CD14-positive monocyte (primary cell): ENCODE measurements at regions not wholly inside any gene's neighbourhood (a gene's known extent, or its start where the extent isn't known, plus 50 kb on each side); places are given as distances from the start of the nearest gene placed in this dataset.

Experiments used
- DNase-seq, 3 donors: peaks; one replicate each; pipeline ENCODE4 v3.0.0-alpha.2; 2011 to 2022
- H2AFZ ChIP-seq: 2 replicates; pipeline ENCODE4 v1.6.0; 2012; ENCODE audit warnings: mild to moderate bottlenecking, low read depth, low read length, inconsistent platforms; ENCODE audit not compliant: insufficient read depth, poor library complexity, severe bottlenecking
- H3K27ac ChIP-seq, 2 donors: 1 replicate in 1 of 2; 2 replicates in 1 of 2; pipeline ENCODE4 v1.5.1; 2012 to 2013; ENCODE audit warnings: low read length in 2 of 2, control low read depth in 1 of 2, inconsistent platforms in 1 of 2, low read depth in 1 of 2, mild to moderate bottlenecking in 1 of 2
- H3K27me3 ChIP-seq, 2 donors: one replicate each; pipeline versions ENCODE4 v1.6.0 to v1.6.1; 2011 to 2013; ENCODE audit warnings: low read length in 2 of 2; ENCODE audit not compliant: control insufficient read depth in 2 of 2, insufficient read depth in 2 of 2
- H3K36me3 ChIP-seq, 2 donors: replicated peaks in 1 of 2; 1 replicate in 1 of 2; 2 replicates in 1 of 2; pipeline versions ENCODE4 v1.5.1 to v1.6.1; 2012 to 2013; ENCODE audit warnings: low read length in 2 of 2, control low read depth in 1 of 2, inconsistent platforms in 1 of 2, mild to moderate bottlenecking in 1 of 2; ENCODE audit not compliant: insufficient read depth in 2 of 2, control insufficient read depth in 1 of 2
- H3K4me1 ChIP-seq, 2 donors: 1 replicate in 1 of 2; 2 replicates in 1 of 2; pipeline versions ENCODE4 v1.5.1 to v1.6.1; 2012 to 2013; ENCODE audit warnings: low read length in 2 of 2, control low read depth in 1 of 2, inconsistent platforms in 1 of 2, mild to moderate bottlenecking in 1 of 2, moderate library complexity in 1 of 2; ENCODE audit not compliant: insufficient read depth in 2 of 2, control insufficient read depth in 1 of 2
- H3K4me2 ChIP-seq: replicated peaks from 2 replicates; pipeline ENCODE3; 2012; ENCODE audit warnings: low read length, moderate library complexity, mild to moderate bottlenecking; ENCODE audit not compliant: poor library complexity, severe bottlenecking; ENCODE audit errors: extremely low read depth
- H3K4me3 ChIP-seq, 3 experiments: fragments of 200-600 bp in 1 of 3; sonication (generic) in 1 of 3; replicated peaks in 1 of 3; 1 replicate in 2 of 3; 2 replicates in 1 of 3; pipeline ENCODE4 v1.5.1; 2011 to 2013; ENCODE audit warnings: low read length in 3 of 3, mild to moderate bottlenecking in 3 of 3, control low read depth in 2 of 3, low read depth in 2 of 3, inconsistent platforms in 1 of 3, moderate library complexity in 1 of 3
- H3K79me2 ChIP-seq: 2 replicates; pipeline ENCODE4 v1.6.0; 2012; ENCODE audit warnings: mild to moderate bottlenecking, control low read depth, inconsistent platforms, low read length, moderate library complexity; ENCODE audit not compliant: insufficient read depth
- H3K9ac ChIP-seq: 2 replicates; pipeline ENCODE4 v1.6.0; 2017; ENCODE audit warnings: low read length, mild to moderate bottlenecking; ENCODE audit not compliant: insufficient read depth, poor library complexity, severe bottlenecking
- H3K9me3 ChIP-seq, 2 donors: replicated peaks in 1 of 2; 1 replicate in 1 of 2; 2 replicates in 1 of 2; pipeline versions ENCODE4 v1.5.1 to v1.6.1; 2012 to 2013; ENCODE audit warnings: low read length in 2 of 2, control low read depth in 1 of 2; ENCODE audit not compliant: control insufficient read depth in 1 of 2, insufficient read depth in 1 of 2
- H4K20me1 ChIP-seq: 2 replicates; pipeline ENCODE4 v1.6.0; 2012; ENCODE audit warnings: mild to moderate bottlenecking, low read length, control low read depth, moderate library complexity; ENCODE audit not compliant: insufficient read depth
- H3K27ac Mint-ChIP-seq, 7 donors: one replicate each; pipeline ENCODE4 v1.8.0; 2020; ENCODE audit warnings: mild to moderate bottlenecking in 7 of 7, mixed read lengths in 7 of 7, moderate library complexity in 6 of 7, inconsistent platforms in 2 of 7
- H3K27me3 Mint-ChIP-seq, 3 donors: one replicate each; pipeline ENCODE4 v1.8.0; 2021 to 2022; ENCODE audit warnings: low read depth in 3 of 3, mild to moderate bottlenecking in 3 of 3, mixed read lengths in 3 of 3, moderate library complexity in 3 of 3, inconsistent platforms in 1 of 3
- H3K36me3 Mint-ChIP-seq, 2 donors: one replicate each; pipeline ENCODE4 v1.8.0; 2020; ENCODE audit warnings: mixed read lengths in 2 of 2, inconsistent platforms in 1 of 2, mild to moderate bottlenecking in 1 of 2
- H3K4me1 Mint-ChIP-seq: one replicate; pipeline ENCODE4 v1.8.0; 2020; ENCODE audit warnings: mild to moderate bottlenecking, mixed read lengths
- H3K4me3 Mint-ChIP-seq, 2 donors: one replicate each; pipeline ENCODE4 v1.8.0; 2020; ENCODE audit warnings: mild to moderate bottlenecking in 2 of 2, mixed read lengths in 2 of 2, moderate library complexity in 1 of 2
- H3K9me3 Mint-ChIP-seq, 7 donors: one replicate each; pipeline ENCODE4 v1.8.0; 2020 to 2022; ENCODE audit warnings: mixed read lengths in 7 of 7, mild to moderate bottlenecking in 6 of 7, moderate library complexity in 6 of 7, inconsistent platforms in 2 of 7
- CTCF ChIP-seq: fragments of 200-600 bp; IDR thresholded peaks from one replicate; pipeline ENCODE4 v1.8.0; 2022; ENCODE audit warnings: antibody characterized with exemption, mild to moderate bottlenecking
- WGBS: methylation state at CpG from one replicate; pipeline ENCODE4 v1.1.5; 2013; ENCODE audit warnings: missing lambda C conversion rate; ENCODE audit not compliant: insufficient coverage; 5-methylcytosine and 5-hydroxymethylcytosine counted together
- intact Hi-C, 2 donors: fragments of 100-400 bp; cut with micrococcal nuclease; formaldehyde crosslinking; loops; one replicate each; pipeline versions ENCODE4 v1.15.0 to v1.15.1; 2023

DNA sequence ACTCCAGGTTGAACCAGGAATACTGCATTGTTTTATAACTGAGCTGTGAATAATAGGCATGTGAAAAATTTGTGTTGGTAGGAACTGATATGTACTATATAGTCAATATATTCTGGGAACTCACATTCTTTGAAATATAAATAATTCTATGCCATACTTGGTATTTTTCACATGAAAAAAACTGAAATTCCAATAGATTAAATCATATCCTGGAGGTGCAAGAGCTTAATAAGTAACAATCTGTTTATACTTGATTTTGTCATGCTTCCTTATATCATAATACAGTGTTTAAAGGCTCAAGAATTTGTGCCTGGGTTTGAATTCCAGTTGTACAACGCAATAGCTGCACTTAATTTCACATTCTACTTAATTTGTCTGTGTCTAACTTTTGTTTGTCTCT is 387.0 kb downstream of the USP25 start:
- no peak overlapping the region for H3K9ac ChIP-seq
- intact Hi-C loops = no loop called here

DNA sequence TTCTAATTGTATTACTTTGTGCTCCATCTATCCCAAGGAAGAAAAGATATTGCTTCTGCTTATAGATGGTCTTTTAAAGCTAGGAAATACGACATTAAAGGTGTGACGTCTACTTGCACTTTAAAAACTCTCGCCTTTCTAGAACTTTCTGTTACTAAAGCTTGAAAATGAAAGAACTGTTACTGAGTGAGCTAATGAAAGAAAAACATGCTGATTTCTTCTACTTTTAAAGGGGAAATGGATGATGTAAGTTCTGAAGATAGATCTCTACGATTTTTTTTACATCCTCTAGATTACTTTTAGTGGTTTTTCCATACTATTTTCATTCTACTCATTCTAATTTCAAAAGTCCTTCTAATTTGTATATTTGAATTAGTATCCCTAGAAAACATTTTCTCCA is 387.5 kb downstream of the USP25 start:
- H3K4me1 Mint-ChIP-seq = no peaks in the 10 kb centered on the region
- H4K20me1 ChIP-seq = no peaks in the 10 kb centered on the region
- WGBS = no CpG with 5 or more reads among the region's 4 CpGs

More for the DNA sequence above, 387.0 kb downstream of the USP25 start:
- no peak overlapping the region for H3K27ac ChIP-seq
- Mint-ChIP-seq H3K4me1 (no peaks in the 10 kb centered on the region), H3K36me3 (no peaks in the 10 kb centered on the region), H3K9me3 (peaks cover 0 to 14% (median under 1%) of the 10 kb centered on the region in 7 donors), H3K27ac (no peak overlapping the region), H3K4me3 (no peak overlapping the region), H3K27me3 (no peaks in the 10 kb centered on the region)
- WGBS = no CpG with 5 or more reads among the region's 1 CpG
- no peak overlapping the region for H3K4me2 ChIP-seq
- H3K4me3 ChIP-seq = no peak overlapping the region
- no peaks in the 10 kb centered on the region for H3K27me3 ChIP-seq
- no peak for TF ChIP-seq CTCF
- no peak overlapping the region for H2AFZ ChIP-seq
- H3K9me3 ChIP-seq = peaks cover 0 to 8% of the 10 kb centered on the region in 2 donors
- no peaks in the 10 kb centered on the region for H3K36me3 ChIP-seq
- H3K79me2 ChIP-seq = no peaks in the 10 kb centered on the region
- DNase-seq = no peak
- no peaks in the 10 kb centered on the region for H4K20me1 ChIP-seq
- no peaks in the 10 kb centered on the region for H3K4me1 ChIP-seq

More for the DNA sequence above, 387.5 kb downstream of the USP25 start:
- Histone ChIP-seq H3K4me3 (no peak overlapping the region), H2AFZ (no peak overlapping the region), H3K79me2 (no peaks in the 10 kb centered on the region), H3K9me3 (peaks cover 0 to 8% of the 10 kb centered on the region in 2 donors), H3K9ac (no peak overlapping the region), H3K27me3 (no peaks in the 10 kb centered on the region), H3K4me2 (no peak overlapping the region), H3K4me1 (no peaks in the 10 kb centered on the region), H3K27ac (no peak overlapping the region), H3K36me3 (no peaks in the 10 kb centered on the region)
- Mint-ChIP-seq H3K9me3 (peaks cover 0 to 16% (median 1%) of the 10 kb centered on the region in 7 donors), H3K27ac (no peak overlapping the region), H3K27me3 (no peaks in the 10 kb centered on the region), H3K36me3 (no peaks in the 10 kb centered on the region), H3K4me3 (no peak overlapping the region)
- TF ChIP-seq CTCF = no peak
- intact Hi-C loops = no loop called here
- DNase-seq = no peak
